ENCODE measurements at regions not wholly inside any gene's neighbourhood (a gene's known extent, or its start where the extent isn't known, plus 50 kb on each side); places are given as distances from the start of the nearest gene placed in this dataset.

DNA sequence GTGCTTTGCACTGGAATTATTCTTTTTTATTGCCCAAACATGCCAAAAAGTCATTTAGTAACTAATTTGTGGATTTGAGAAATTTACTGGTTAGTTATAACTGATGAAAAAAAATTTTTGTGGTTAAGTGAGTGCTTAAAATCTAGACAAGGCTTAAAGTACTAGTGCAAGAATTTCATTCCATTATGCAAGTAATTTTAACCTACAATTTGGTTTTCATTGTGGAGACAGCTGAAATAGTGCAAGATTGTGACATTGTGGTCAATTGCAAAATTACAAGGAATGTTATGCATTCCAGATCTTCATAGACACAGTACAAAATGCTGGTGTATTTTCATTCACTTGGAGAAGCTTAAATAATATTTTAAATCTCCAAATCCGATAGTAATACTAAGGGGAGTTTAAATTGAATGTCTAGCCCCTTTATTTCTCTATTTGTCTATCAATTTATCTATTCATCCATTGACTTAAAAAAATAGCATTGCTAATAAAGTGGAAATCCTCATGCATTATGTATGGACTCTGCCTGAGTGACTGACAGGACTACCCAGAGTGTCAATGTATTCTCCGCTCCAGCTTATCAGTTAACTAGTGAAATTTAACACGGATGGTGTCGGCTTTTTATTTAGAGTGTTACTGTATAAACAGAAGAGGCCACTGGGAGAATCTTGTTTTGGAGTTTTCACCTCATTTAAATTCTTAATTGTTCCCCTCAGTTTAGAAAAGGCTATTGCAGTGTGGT is 125.9 kb downstream of the ALX1 start (continued):
- TF ChIP-seq, protein P1, sequence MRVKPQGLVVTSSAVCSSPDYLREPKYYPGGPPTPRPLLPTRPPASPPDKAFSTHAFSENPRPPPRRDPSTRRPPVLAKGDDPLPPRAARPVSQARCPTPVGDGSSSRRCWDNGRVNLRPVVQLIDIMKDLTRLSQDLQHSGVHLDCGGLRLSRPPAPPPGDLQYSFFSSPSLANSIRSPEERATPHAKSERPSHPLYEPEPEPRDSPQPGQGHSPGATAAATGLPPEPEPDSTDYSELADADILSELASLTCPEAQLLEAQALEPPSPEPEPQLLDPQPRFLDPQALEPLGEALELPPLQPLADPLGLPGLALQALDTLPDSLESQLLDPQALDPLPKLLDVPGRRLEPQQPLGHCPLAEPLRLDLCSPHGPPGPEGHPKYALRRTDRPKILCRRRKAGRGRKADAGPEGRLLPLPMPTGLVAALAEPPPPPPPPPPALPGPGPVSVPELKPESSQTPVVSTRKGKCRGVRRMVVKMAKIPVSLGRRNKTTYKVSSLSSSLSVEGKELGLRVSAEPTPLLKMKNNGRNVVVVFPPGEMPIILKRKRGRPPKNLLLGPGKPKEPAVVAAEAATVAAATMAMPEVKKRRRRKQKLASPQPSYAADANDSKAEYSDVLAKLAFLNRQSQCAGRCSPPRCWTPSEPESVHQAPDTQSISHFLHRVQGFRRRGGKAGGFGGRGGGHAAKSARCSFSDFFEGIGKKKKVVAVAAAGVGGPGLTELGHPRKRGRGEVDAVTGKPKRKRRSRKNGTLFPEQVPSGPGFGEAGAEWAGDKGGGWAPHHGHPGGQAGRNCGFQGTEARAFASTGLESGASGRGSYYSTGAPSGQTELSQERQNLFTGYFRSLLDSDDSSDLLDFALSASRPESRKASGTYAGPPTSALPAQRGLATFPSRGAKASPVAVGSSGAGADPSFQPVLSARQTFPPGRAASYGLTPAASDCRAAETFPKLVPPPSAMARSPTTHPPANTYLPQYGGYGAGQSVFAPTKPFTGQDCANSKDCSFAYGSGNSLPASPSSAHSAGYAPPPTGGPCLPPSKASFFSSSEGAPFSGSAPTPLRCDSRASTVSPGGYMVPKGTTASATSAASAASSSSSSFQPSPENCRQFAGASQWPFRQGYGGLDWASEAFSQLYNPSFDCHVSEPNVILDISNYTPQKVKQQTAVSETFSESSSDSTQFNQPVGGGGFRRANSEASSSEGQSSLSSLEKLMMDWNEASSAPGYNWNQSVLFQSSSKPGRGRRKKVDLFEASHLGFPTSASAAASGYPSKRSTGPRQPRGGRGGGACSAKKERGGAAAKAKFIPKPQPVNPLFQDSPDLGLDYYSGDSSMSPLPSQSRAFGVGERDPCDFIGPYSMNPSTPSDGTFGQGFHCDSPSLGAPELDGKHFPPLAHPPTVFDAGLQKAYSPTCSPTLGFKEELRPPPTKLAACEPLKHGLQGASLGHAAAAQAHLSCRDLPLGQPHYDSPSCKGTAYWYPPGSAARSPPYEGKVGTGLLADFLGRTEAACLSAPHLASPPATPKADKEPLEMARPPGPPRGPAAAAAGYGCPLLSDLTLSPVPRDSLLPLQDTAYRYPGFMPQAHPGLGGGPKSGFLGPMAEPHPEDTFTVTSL (CRISPR knock-in tag; IDR thresholded peaks at IDR 0.05; ENCODE audit: borderline replicate concordance), result no peak
- TF ChIP-seq MEIS1 (CRISPR knock-in tag; IDR thresholded peaks at IDR 0.05; ENCODE audit: borderline replicate concordance) (no peak), EEA1 (CRISPR knock-in tag; IDR thresholded peaks at IDR 0.05; ENCODE audit: borderline replicate concordance) (no peak), U2AF2 (IDR thresholded peaks at IDR 0.05; ENCODE audit: low read depth, low read length) (no peak), ZKSCAN8 (CRISPR knock-in tag; IDR thresholded peaks at IDR 0.05; ENCODE audit: borderline replicate concordance) (no peak), MED13 (CRISPR knock-in tag; IDR thresholded peaks at IDR 0.05) (no peak)

GRCh38 chr12:85413266-85413665 is 133.2 kb downstream of the ALX1 start:
- no peaks in the 10 kb centered on the region for H3K9me3 ChIP-seq (ENCODE audit: low read length)
- no peak overlapping the region for H2AFZ ChIP-seq (ENCODE audit: low read length)
- no peak overlapping the region for H3K4me3 ChIP-seq (replicated peaks in 1 of 3; ENCODE audit: insufficient read depth in 1 of 3, low read depth in 2 of 3, low read length in 3 of 3)
- H3K36me3 ChIP-seq (replicated peaks in 1 of 2; ENCODE audit: control insufficient read depth in 1 of 2, insufficient read depth in 2 of 2, low read length in 2 of 2), result no peaks in the 10 kb centered on the region
- POLR2A ChIA-PET, result no interaction called here
- H3K27me3 ChIP-seq (ENCODE audit: control insufficient read depth in 1 of 2, insufficient read depth in 2 of 2, low read length in 2 of 2), result no peaks in the 10 kb centered on the region
- no peak overlapping the region for H3K4me2 ChIP-seq (ENCODE audit: low read depth, low read length)
- no peak for DNase-seq (ENCODE audit: low spot score)
- TF ChIP-seq ZMAT3 (CRISPR knock-in tag; conservative IDR thresholded peaks at IDR 0.05) (no peak), ZNF136 (CRISPR knock-in tag; IDR thresholded peaks at IDR 0.05; ENCODE audit: low read depth) (no peak), EHMT2 (IDR thresholded peaks at IDR 0.05; ENCODE audit: borderline replicate concordance, low read depth, low read length) (no peak), TBP (CRISPR knock-in tag; IDR thresholded peaks at IDR 0.05) (no peak), CBFB (CRISPR knock-in tag; IDR thresholded peaks at IDR 0.05) (no peak), ZNF879 (CRISPR knock-in tag; IDR thresholded peaks at IDR 0.05) (no peak), GATAD1 (CRISPR knock-in tag; IDR thresholded peaks at IDR 0.05) (no peak)
- H3K4me1 ChIP-seq (ENCODE audit: insufficient read depth, low read length), result no peaks in the 10 kb centered on the region
- no peak overlapping the region for H3K27ac ChIP-seq (ENCODE audit: extremely low read length, insufficient read depth, low read length)
- no peaks in the 10 kb centered on the region for H3K79me2 ChIP-seq (ENCODE audit: insufficient read depth, low read length)
- intact Hi-C loops (cut with micrococcal nuclease; ENCODE audit: unreplicated experiment), result no loop called here
- BruUV-seq (replicated peaks), result no TSS peak
- in situ Hi-C loops (cut with HindIII; ENCODE audit: extremely low pct_ligation_motif_present, low pct_unique_long_range_greater_than_20kb), result no loop called here
- FAIRE-seq, result no peak
- no peak for ATAC-seq
- H3K9ac ChIP-seq (ENCODE audit: insufficient read depth, low read depth, low read length), result no peak overlapping the region
- 12% methylated on average over 2 of the region's 2 CpGs for WGBS (ENCODE audit: low lambda C conversion rate)
- CTCF ChIA-PET (ENCODE audit: low intra/inter-chr PET ratio, low total read pairs), result no interaction called here
- H4K20me1 ChIP-seq (ENCODE audit: insufficient read depth, low read length), result no peaks in the 10 kb centered on the region

Data from HepG2 (cell line).